IMR-90 (cell line): ENCODE measurements at regions not wholly inside any gene's neighbourhood (a gene's known extent, or its start where the extent isn't known, plus 50 kb on each side); places are given as distances from the start of the nearest gene placed in this dataset.

Experiments
- ATAC-seq: fragments of 200-7000 bp; cut with Tn5 transposase; 2 replicates; pipeline ENCODE4 v1.9.1; 2020; ENCODE audit warnings: low read depth, mild to moderate bottlenecking, moderate library complexity
- BruUV-seq: library from RNA; stranded (reverse); fragments of 400-500 nt; replicated peaks from 2 replicates; lab custom pipeline; 2021; lab: Mats Ljungman, UMichigan
- CTCF ChIA-PET: fragments of 300-600 bp; formaldehyde crosslinking; extraction: SDS; loops from one replicate; lab custom pipeline; 2021; ENCODE audit warnings: antibody characterized with exemption; lab: Yijun Ruan, JAX
- POLR2A ChIA-PET: fragments of 300-600 bp; sonication (Branson Sonifier 250); formaldehyde crosslinking; loops from one replicate; lab custom pipeline; 2022; ENCODE audit warnings: antibody characterized with exemption; ENCODE audit not compliant: unreplicated experiment; lab: Charles Lee
- DNase-seq: peaks from one replicate; pipeline ENCODE4 v3.0.0; 2013
- H2AFZ ChIP-seq: replicated peaks from 2 replicates; pipeline ENCODE3; 2013; ENCODE audit warnings: low read length, mild to moderate bottlenecking; ENCODE audit not compliant: poor library complexity
- H2AK5ac ChIP-seq: 2 replicates; pipeline ENCODE4 v1.6.1; 2013; ENCODE audit warnings: low read depth, low read length, inconsistent platforms
- H2AK9ac ChIP-seq: replicated peaks from 2 replicates; pipeline ENCODE3; 2013; ENCODE audit warnings: mild to moderate bottlenecking, low read depth, low read length, moderate library complexity; ENCODE audit not compliant: poor library complexity
- H2BK120ac ChIP-seq: 2 replicates; pipeline ENCODE4 v1.6.1; 2013; ENCODE audit warnings: low read depth, low read length, inconsistent platforms
- H2BK15ac ChIP-seq: 3 replicates; pipeline ENCODE4 v1.6.1; 2013; ENCODE audit warnings: low read depth, low read length, inconsistent platforms
- H2BK20ac ChIP-seq: 2 replicates; pipeline ENCODE4 v1.6.1; 2013; ENCODE audit warnings: low read depth, mild to moderate bottlenecking, inconsistent platforms, low read length, moderate library complexity
- H2BK5ac ChIP-seq: 2 replicates; pipeline ENCODE4 v1.6.1; 2013; ENCODE audit warnings: mild to moderate bottlenecking, low read depth, low read length, inconsistent platforms; ENCODE audit not compliant: poor library complexity, severe bottlenecking
- H3K14ac ChIP-seq: replicated peaks from 2 replicates; pipeline ENCODE4 v1.6.1; 2013; ENCODE audit warnings: low read depth, low read length, inconsistent platforms
- H3K18ac ChIP-seq: 2 replicates; pipeline ENCODE4 v1.6.1; 2013; ENCODE audit warnings: low read depth, low read length, control low read depth
- H3K23ac ChIP-seq: 2 replicates; pipeline ENCODE4 v1.6.1; 2013; ENCODE audit warnings: low read depth, low read length, inconsistent platforms
- H3K27ac ChIP-seq: 2 replicates; pipeline ENCODE4 v1.5.1; 2013; ENCODE audit warnings: mild to moderate bottlenecking, control low read depth, low read length; ENCODE audit not compliant: insufficient read depth
- H3K27me3 ChIP-seq: 2 replicates; pipeline ENCODE4 v1.6.1; 2013; ENCODE audit warnings: low read length; ENCODE audit not compliant: control insufficient read depth, insufficient read depth
- H3K36me3 ChIP-seq: 2 replicates; pipeline ENCODE4 v1.6.1; 2013; ENCODE audit warnings: low read length, mixed read lengths; ENCODE audit not compliant: control insufficient read depth, insufficient read depth
- H3K4ac ChIP-seq: 2 replicates; pipeline ENCODE4 v1.6.1; 2013; ENCODE audit warnings: low read depth, low read length, inconsistent platforms
- H3K4me1 ChIP-seq: 2 replicates; pipeline ENCODE4 v1.6.1; 2013; ENCODE audit warnings: low read length, mixed read lengths; ENCODE audit not compliant: control insufficient read depth, insufficient read depth
- H3K4me2 ChIP-seq: 2 replicates; pipeline ENCODE4 v1.6.1; 2013; ENCODE audit warnings: low read depth, mild to moderate bottlenecking, control low read depth, low read length, moderate library complexity
- H3K4me3 ChIP-seq: 2 replicates; pipeline ENCODE4 v1.5.1; 2013; ENCODE audit warnings: low read depth, mild to moderate bottlenecking, control low read depth, low read length, moderate library complexity; ENCODE audit not compliant: insufficient read depth
- H3K56ac ChIP-seq: 2 replicates; pipeline ENCODE4 v1.6.1; 2013; ENCODE audit warnings: low read length, inconsistent platforms; ENCODE audit not compliant: insufficient read depth; ENCODE audit errors: extremely low read depth
- H3K79me1 ChIP-seq, 2 experiments: 2 replicates each; pipeline ENCODE4 v1.6.1; 2013; ENCODE audit warnings: low read length in 2 of 2, inconsistent platforms in 1 of 2, low read depth in 1 of 2
- H3K9ac ChIP-seq: 2 replicates; pipeline ENCODE4 v1.6.1; 2013; ENCODE audit warnings: low read depth, low read length, control low read depth
- H3K9me1 ChIP-seq: 2 replicates; pipeline ENCODE4 v1.6.1; 2013; ENCODE audit warnings: low read length, inconsistent platforms; ENCODE audit not compliant: insufficient read depth
- H3K9me3 ChIP-seq: 2 replicates; pipeline ENCODE4 v1.6.1; 2013; ENCODE audit warnings: low read length; ENCODE audit not compliant: control insufficient read depth, insufficient read depth
- H4K20me1 ChIP-seq: 2 replicates; pipeline ENCODE4 v1.6.1; 2013; ENCODE audit warnings: low read length, inconsistent platforms; ENCODE audit not compliant: insufficient read depth
- H4K5ac ChIP-seq: 2 replicates; pipeline ENCODE4 v1.6.1; 2013; ENCODE audit warnings: mild to moderate bottlenecking, low read depth, low read length, control low read depth
- H4K8ac ChIP-seq, 2 experiments: 2 replicates each; pipeline ENCODE4 v1.6.1; 2013; ENCODE audit warnings: low read depth in 2 of 2, low read length in 2 of 2, control low read depth in 1 of 2, inconsistent platforms in 1 of 2
- H4K91ac ChIP-seq: 2 replicates; pipeline ENCODE4 v1.6.1; 2013; ENCODE audit warnings: low read depth, low read length, inconsistent platforms; ENCODE audit not compliant: insufficient read depth
- BHLHE40 ChIP-seq: fragments of 150-350 bp; IDR thresholded peaks from 2 replicates; pipeline ENCODE4 v1.6.1; 2016; ENCODE audit warnings: mild to moderate bottlenecking, low read depth, low read length
- CEBPB ChIP-seq: IDR thresholded peaks from 2 replicates; pipeline ENCODE4 v1.6.1; 2012; ENCODE audit warnings: low read depth, low read length, improper control_type of control experiment
- CHD1 ChIP-seq: IDR thresholded peaks from 2 replicates; pipeline ENCODE4 v1.6.1; 2012; ENCODE audit warnings: low read depth, low read length, improper control_type of control experiment
- CTCF ChIP-seq: conservative IDR thresholded peaks from 2 replicates; pipeline ENCODE4 v1.5.1; 2012; ENCODE audit warnings: mild to moderate bottlenecking, low read depth, low read length, improper control_type of control experiment
- ELK1 ChIP-seq: fragments of 150-350 bp; IDR thresholded peaks from 2 replicates; pipeline ENCODE4 v1.6.1; 2016; ENCODE audit warnings: low read depth, mild to moderate bottlenecking, low read length, moderate library complexity, borderline replicate concordance
- FOS ChIP-seq: fragments of 150-350 bp; IDR thresholded peaks from 2 replicates; pipeline ENCODE4 v1.6.1; 2016; ENCODE audit warnings: low read depth, low read length
- MAFK ChIP-seq: IDR thresholded peaks from 2 replicates; pipeline ENCODE4 v1.6.1; 2012; ENCODE audit warnings: low read depth, low read length, improper control_type of control experiment
- MAZ ChIP-seq: IDR thresholded peaks from 2 replicates; pipeline ENCODE4 v1.6.1; 2012; ENCODE audit warnings: low read depth, mild to moderate bottlenecking, low read length, improper control_type of control experiment, moderate library complexity, borderline replicate concordance
- MXI1 ChIP-seq: IDR thresholded peaks from 2 replicates; pipeline ENCODE4 v1.6.1; 2012; ENCODE audit warnings: low read depth, mild to moderate bottlenecking, low read length, moderate library complexity, borderline replicate concordance
- NFE2L2 ChIP-seq: fragments of 150-350 bp; IDR thresholded peaks from 2 replicates; pipeline ENCODE4 v1.6.1; 2016; ENCODE audit warnings: low read depth, mild to moderate bottlenecking, low read length
- POLR2A ChIP-seq: IDR thresholded peaks from 2 replicates; pipeline ENCODE4 v1.6.1; 2012; ENCODE audit warnings: mild to moderate bottlenecking, low read depth, low read length
- RAD21 ChIP-seq: IDR thresholded peaks from 2 replicates; pipeline ENCODE4 v1.6.1; 2012; ENCODE audit warnings: low read length, improper control_type of control experiment
- RCOR1 ChIP-seq: IDR thresholded peaks from 2 replicates; pipeline ENCODE4 v1.6.1; 2012; ENCODE audit warnings: mild to moderate bottlenecking, low read length, improper control_type of control experiment; ENCODE audit not compliant: insufficient replicate concordance
- RFX5 ChIP-seq: IDR thresholded peaks from 2 replicates; pipeline ENCODE4 v1.8.0; 2012; ENCODE audit warnings: low read depth, mild to moderate bottlenecking, low read length, moderate library complexity
- SMC3 ChIP-seq: fragments of 150-350 bp; IDR thresholded peaks from 2 replicates; pipeline ENCODE4 v1.6.1; 2016; ENCODE audit warnings: low read depth, mild to moderate bottlenecking, antibody characterized with exemption, low read length, moderate library complexity
- USF2 ChIP-seq: fragments of 150-350 bp; IDR thresholded peaks from 2 replicates; pipeline ENCODE4 v1.6.1; 2017; ENCODE audit warnings: mild to moderate bottlenecking, antibody characterized with exemption, low read length, low read depth
- WGBS, 2 experiments: methylation state at CpG; one replicate each; pipeline versions ENCODE4 v1.1.5 to v1.1.7; 2013; ENCODE audit warnings: missing lambda C conversion rate in 2 of 2; ENCODE audit not compliant: insufficient read length in 1 of 2; ENCODE audit errors: extremely low coverage in 2 of 2; 5-methylcytosine and 5-hydroxymethylcytosine counted together
- dilution Hi-C: fragments of 300-500 bp; cut with HindIII; formaldehyde crosslinking; loops from one replicate; pipeline ENCODE4 v1.14.3; 2018; ENCODE audit warnings: low sequenced_read_pairs; ENCODE audit not compliant: unreplicated experiment
- in situ Hi-C: fragments of 300-500 bp; cut with MboI; formaldehyde crosslinking; loops from 3 replicates; pipeline ENCODE4 v1.14.3; 2019; ENCODE audit warnings: low sequenced_read_pairs, inconsistent platforms, mixed read lengths
- intact Hi-C: fragments of 100-400 bp; cut with micrococcal nuclease; formaldehyde crosslinking; loops from 2 replicates; pipeline ENCODE4 v1.10.0; 2022

- Histone ChIP-seq H4K8ac (no peak overlapping the region), H2AK9ac (no peak overlapping the region), H3K4me2 (no peak overlapping the region), H4K5ac (no peak overlapping the region), H3K4me3 (no peak overlapping the region), H3K27me3 (no peaks in the 10 kb centered on the region), H3K4me1 (peaks cover 3% of the 10 kb centered on the region; the same call in 1 of the 2 replicates), H3K23ac (no peak overlapping the region), H3K9me3 (no peaks in the 10 kb centered on the region), H4K91ac (no peak overlapping the region), H2AK5ac (no peak overlapping the region), H2BK15ac (no peak overlapping the region), H2BK120ac (no peak overlapping the region), H3K14ac (no peak overlapping the region), H3K27ac (no peak overlapping the region), H3K4ac (no peak overlapping the region; the same call in 1 of the 2 replicates), H3K9ac (no peak overlapping the region), H3K18ac (no peak overlapping the region), H3K9me1 (peaks cover 3% of the 10 kb centered on the region), H4K20me1 (no peaks in the 10 kb centered on the region), H2AFZ (no peak overlapping the region), H2BK5ac (peak overlapping the region; percentile 51), H3K36me3 (no peaks in the 10 kb centered on the region), H3K79me1 (no peaks in the 10 kb centered on the region), H2BK20ac (peak overlapping the region; percentile 60; the same call in 1 of the 2 replicates), H3K56ac (no peak overlapping the region)
- POLR2A ChIA-PET, result no interaction called here
- dilution Hi-C loops (no loop called here), intact Hi-C loops (no loop called here), in situ Hi-C loops (no loop called here)
- CTCF ChIA-PET, result no interaction called here
- no CpG with 5 or more reads among the region's 4 CpGs for WGBS, 2 experiments
- BruUV-seq, result no TSS peak
- ATAC-seq, result peak; percentile 57
- peak; percentile 15 for DNase-seq
- TF ChIP-seq BHLHE40, result no peak
- TF ChIP-seq MXI1, result no peak
- TF ChIP-seq CEBPB, result no peak
- TF ChIP-seq MAFK, result no peak
- no peak for TF ChIP-seq CHD1
- TF ChIP-seq CTCF, result no peak
- no peak for TF ChIP-seq RAD21
- TF ChIP-seq USF2, result no peak
- no peak for TF ChIP-seq RCOR1
- no peak for TF ChIP-seq SMC3
- no peak for TF ChIP-seq NFE2L2
- no peak for TF ChIP-seq ELK1
- no peak for TF ChIP-seq MAZ
- TF ChIP-seq FOS, result no peak
- no peak for TF ChIP-seq RFX5
- no peak for TF ChIP-seq POLR2A
Observed at GRCh38 chr2:226556050-226556449, 243.6 kb downstream of the IRS1 start.
